ENCODE measurements at regions not wholly inside any gene's neighbourhood (a gene's known extent, or its start where the extent isn't known, plus 50 kb on each side); places are given as distances from the start of the nearest gene placed in this dataset.

DNA sequence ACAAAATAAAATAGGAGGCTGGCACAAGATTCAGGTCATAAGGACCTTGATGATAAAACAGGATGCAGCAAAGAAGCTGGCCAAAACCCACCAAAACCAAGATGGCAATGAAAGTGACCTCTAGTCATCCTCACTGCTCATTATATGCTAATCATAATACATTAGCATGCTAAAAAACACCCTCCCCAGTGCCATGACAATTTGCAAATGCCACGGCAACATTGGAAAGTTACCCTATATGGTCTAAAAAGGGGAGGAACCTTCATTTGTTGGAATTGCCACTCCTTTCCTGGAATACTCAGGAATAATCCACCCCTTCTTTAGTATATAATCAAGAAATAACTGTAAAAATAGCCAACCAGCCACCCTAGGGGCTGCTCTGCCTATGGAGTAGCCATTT lies 108.8 kb upstream of the GRIK1 start:
- no peaks in the 10 kb centered on the region for H3K27me3 ChIP-seq (replicated peaks in 1 of 2; ENCODE audit: control insufficient read depth in 2 of 2, insufficient read depth in 2 of 2, low read length in 1 of 2)
- BruUV-seq (replicated peaks): no TSS peak
- H3K36me3 ChIP-seq (ENCODE audit: control insufficient read depth in 2 of 2, insufficient read depth in 2 of 2, low read length in 1 of 2): no peaks in the 10 kb centered on the region
- no peak overlapping the region for H2AFZ ChIP-seq (ENCODE audit: control insufficient read depth, low read depth, low read length)
- no peaks in the 10 kb centered on the region for H4K20me1 ChIP-seq (ENCODE audit: control insufficient read depth, insufficient read depth)
- H3K79me2 ChIP-seq (ENCODE audit: control insufficient read depth, insufficient read depth, low read length): no peaks in the 10 kb centered on the region
- no peak for FAIRE-seq
- no peak overlapping the region for H3K27ac ChIP-seq (ENCODE audit: control insufficient read depth, insufficient read depth)
- TF ChIP-seq, protein P1, sequence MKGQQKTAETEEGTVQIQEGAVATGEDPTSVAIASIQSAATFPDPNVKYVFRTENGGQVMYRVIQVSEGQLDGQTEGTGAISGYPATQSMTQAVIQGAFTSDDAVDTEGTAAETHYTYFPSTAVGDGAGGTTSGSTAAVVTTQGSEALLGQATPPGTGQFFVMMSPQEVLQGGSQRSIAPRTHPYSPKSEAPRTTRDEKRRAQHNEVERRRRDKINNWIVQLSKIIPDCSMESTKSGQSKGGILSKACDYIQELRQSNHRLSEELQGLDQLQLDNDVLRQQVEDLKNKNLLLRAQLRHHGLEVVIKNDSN (IDR thresholded peaks at IDR 0.05; ENCODE audit: borderline replicate concordance, extremely low read length, insufficient read depth, low read depth, low read length): no peak
- TF ChIP-seq, protein P2, sequence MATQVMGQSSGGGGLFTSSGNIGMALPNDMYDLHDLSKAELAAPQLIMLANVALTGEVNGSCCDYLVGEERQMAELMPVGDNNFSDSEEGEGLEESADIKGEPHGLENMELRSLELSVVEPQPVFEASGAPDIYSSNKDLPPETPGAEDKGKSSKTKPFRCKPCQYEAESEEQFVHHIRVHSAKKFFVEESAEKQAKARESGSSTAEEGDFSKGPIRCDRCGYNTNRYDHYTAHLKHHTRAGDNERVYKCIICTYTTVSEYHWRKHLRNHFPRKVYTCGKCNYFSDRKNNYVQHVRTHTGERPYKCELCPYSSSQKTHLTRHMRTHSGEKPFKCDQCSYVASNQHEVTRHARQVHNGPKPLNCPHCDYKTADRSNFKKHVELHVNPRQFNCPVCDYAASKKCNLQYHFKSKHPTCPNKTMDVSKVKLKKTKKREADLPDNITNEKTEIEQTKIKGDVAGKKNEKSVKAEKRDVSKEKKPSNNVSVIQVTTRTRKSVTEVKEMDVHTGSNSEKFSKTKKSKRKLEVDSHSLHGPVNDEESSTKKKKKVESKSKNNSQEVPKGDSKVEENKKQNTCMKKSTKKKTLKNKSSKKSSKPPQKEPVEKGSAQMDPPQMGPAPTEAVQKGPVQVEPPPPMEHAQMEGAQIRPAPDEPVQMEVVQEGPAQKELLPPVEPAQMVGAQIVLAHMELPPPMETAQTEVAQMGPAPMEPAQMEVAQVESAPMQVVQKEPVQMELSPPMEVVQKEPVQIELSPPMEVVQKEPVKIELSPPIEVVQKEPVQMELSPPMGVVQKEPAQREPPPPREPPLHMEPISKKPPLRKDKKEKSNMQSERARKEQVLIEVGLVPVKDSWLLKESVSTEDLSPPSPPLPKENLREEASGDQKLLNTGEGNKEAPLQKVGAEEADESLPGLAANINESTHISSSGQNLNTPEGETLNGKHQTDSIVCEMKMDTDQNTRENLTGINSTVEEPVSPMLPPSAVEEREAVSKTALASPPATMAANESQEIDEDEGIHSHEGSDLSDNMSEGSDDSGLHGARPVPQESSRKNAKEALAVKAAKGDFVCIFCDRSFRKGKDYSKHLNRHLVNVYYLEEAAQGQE (IDR thresholded peaks at IDR 0.05; ENCODE audit: low read depth, low read length): no peak
- TF ChIP-seq, protein P3, sequence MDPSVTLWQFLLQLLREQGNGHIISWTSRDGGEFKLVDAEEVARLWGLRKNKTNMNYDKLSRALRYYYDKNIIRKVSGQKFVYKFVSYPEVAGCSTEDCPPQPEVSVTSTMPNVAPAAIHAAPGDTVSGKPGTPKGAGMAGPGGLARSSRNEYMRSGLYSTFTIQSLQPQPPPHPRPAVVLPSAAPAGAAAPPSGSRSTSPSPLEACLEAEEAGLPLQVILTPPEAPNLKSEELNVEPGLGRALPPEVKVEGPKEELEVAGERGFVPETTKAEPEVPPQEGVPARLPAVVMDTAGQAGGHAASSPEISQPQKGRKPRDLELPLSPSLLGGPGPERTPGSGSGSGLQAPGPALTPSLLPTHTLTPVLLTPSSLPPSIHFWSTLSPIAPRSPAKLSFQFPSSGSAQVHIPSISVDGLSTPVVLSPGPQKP (IDR thresholded peaks at IDR 0.05; ENCODE audit: low read depth, low read length): no peak
- TF ChIP-seq KLF5 (IDR thresholded peaks at IDR 0.05; ENCODE audit: partially characterized antibody) (no peak), SREBF1 (IDR thresholded peaks at IDR 0.05; ENCODE audit: low read length) (no peak), EP300 (IDR thresholded peaks at IDR 0.05; ENCODE audit: borderline replicate concordance in 1 of 2, control insufficient read depth in 1 of 2, low read depth in 2 of 2, low read length in 2 of 2) (no peak), TARDBP (IDR thresholded peaks at IDR 0.05; ENCODE audit: borderline replicate concordance) (no peak), ZNF207 (IDR thresholded peaks at IDR 0.05; ENCODE audit: borderline replicate concordance) (no peak), ZBED1 (IDR thresholded peaks at IDR 0.05; ENCODE audit: borderline replicate concordance) (no peak), ETV6 (conservative IDR thresholded peaks at IDR 0.05 in 1 of 2, IDR thresholded peaks at IDR 0.05 in 1 of 2; ENCODE audit: borderline replicate concordance in 1 of 2, low read depth in 1 of 2) (no peak), NFIC (IDR thresholded peaks at IDR 0.05; ENCODE audit: low read depth, low read length) (no peak), FOXM1 (IDR thresholded peaks at IDR 0.05; ENCODE audit: low read depth, low read length) (no peak)
- TF ChIP-seq, protein P4, sequence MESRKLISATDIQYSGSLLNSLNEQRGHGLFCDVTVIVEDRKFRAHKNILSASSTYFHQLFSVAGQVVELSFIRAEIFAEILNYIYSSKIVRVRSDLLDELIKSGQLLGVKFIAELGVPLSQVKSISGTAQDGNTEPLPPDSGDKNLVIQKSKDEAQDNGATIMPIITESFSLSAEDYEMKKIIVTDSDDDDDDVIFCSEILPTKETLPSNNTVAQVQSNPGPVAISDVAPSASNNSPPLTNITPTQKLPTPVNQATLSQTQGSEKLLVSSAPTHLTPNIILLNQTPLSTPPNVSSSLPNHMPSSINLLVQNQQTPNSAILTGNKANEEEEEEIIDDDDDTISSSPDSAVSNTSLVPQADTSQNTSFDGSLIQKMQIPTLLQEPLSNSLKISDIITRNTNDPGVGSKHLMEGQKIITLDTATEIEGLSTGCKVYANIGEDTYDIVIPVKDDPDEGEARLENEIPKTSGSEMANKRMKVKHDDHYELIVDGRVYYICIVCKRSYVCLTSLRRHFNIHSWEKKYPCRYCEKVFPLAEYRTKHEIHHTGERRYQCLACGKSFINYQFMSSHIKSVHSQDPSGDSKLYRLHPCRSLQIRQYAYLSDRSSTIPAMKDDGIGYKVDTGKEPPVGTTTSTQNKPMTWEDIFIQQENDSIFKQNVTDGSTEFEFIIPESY (IDR thresholded peaks at IDR 0.05): no peak
- no peak for ATAC-seq
- H3K9me3 ChIP-seq (replicated peaks; ENCODE audit: control insufficient read depth, insufficient read depth, low read length): no peaks in the 10 kb centered on the region
- ChIA-PET SMC1A (ENCODE audit: uncharacterized antibody, unreplicated experiment) (no interaction called here), RAD21 (ENCODE audit: unreplicated experiment) (no interaction called here), CTCF (no interaction called here), POLR2A (no interaction called here)
- no peak overlapping the region for H3K4me2 ChIP-seq (ENCODE audit: control insufficient read depth, insufficient read depth)
- H3K9ac ChIP-seq (ENCODE audit: control insufficient read depth, insufficient read depth, low read length): no peak overlapping the region
- WGBS (ENCODE audit: insufficient coverage, insufficient replicate concordance, low lambda C conversion rate, missing lambda C conversion rate): 40% methylated on average over 1 of the region's 1 CpG
- no peak for DNase-seq (ENCODE audit: low read depth, low spot score)
- H3K4me3 ChIP-seq: no peak overlapping the region
- intact Hi-C loops (cut with micrococcal nuclease; ENCODE audit: unreplicated experiment): loop anchor here (5.0 kb wide), 1 partner anchor 144 kb away; no protein-coding TSS in a partner anchor
- no peaks in the 10 kb centered on the region for H3K4me1 ChIP-seq (ENCODE audit: control insufficient read depth, insufficient read depth, low read length)
- in situ Hi-C loops (cut with MboI): loop anchor here (10.0 kb wide), 1 partner anchor 1036 kb away; no protein-coding TSS in a partner anchor
